HUES6 (cell line): ENCODE measurements at regions not wholly inside any gene's neighbourhood (a gene's known extent, or its start where the extent isn't known, plus 50 kb on each side); places are given as distances from the start of the nearest gene placed in this dataset.

Source experiments
- H3K27ac ChIP-seq: 2 replicates; pipeline ENCODE4 v1.7.0; 2013; ENCODE audit warnings: low read depth, mild to moderate bottlenecking, low read length, inconsistent platforms
- H3K27me3 ChIP-seq: 2 replicates; pipeline ENCODE4 v1.6.1; 2013; ENCODE audit warnings: low read length; ENCODE audit not compliant: control insufficient read depth, insufficient read depth
- H3K36me3 ChIP-seq: 2 replicates; pipeline ENCODE4 v1.6.1; 2013; ENCODE audit warnings: low read length; ENCODE audit not compliant: control insufficient read depth, insufficient read depth
- H3K4me1 ChIP-seq: 2 replicates; pipeline ENCODE4 v1.6.1; 2013; ENCODE audit warnings: low read length; ENCODE audit not compliant: control insufficient read depth, insufficient read depth
- H3K4me3 ChIP-seq: 2 replicates; pipeline ENCODE4 v1.5.1; 2013; ENCODE audit warnings: low read depth, low read length
- H3K9ac ChIP-seq: one replicate; pipeline ENCODE4 v1.6.1; 2013; ENCODE audit warnings: mild to moderate bottlenecking, low read length
- H3K9me3 ChIP-seq: 2 replicates; pipeline ENCODE4 v1.6.1; 2013; ENCODE audit warnings: low read depth, low read length; ENCODE audit not compliant: control insufficient read depth, insufficient read depth

DNA sequence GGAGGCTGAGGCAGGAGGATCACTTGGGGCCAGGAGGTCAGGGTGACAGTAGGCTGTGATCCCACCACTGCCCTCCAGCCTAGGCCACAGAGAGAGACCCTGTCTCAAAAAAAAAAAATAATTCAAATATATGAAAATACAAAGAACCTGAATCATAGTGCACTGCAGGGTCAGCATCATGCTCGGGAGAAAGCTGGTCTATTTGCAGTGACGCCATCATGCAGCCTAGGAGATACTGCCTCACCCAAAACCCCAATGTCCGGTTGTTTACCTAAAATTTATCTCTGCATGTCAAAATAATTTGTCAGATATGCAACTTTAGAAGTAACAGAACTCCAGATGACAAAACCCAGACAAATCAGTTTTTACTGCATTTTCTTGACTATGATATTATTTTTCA, 61.5 kb upstream of the ALKAL2 start:
- Histone ChIP-seq H3K4me3 (no peak overlapping the region), H3K4me1 (no peaks in the 10 kb centered on the region), H3K9me3 (no peaks in the 10 kb centered on the region), H3K36me3 (no peaks in the 10 kb centered on the region), H3K9ac (no peak overlapping the region), H3K27ac (no peak overlapping the region), H3K27me3 (no peaks in the 10 kb centered on the region)

DNA sequence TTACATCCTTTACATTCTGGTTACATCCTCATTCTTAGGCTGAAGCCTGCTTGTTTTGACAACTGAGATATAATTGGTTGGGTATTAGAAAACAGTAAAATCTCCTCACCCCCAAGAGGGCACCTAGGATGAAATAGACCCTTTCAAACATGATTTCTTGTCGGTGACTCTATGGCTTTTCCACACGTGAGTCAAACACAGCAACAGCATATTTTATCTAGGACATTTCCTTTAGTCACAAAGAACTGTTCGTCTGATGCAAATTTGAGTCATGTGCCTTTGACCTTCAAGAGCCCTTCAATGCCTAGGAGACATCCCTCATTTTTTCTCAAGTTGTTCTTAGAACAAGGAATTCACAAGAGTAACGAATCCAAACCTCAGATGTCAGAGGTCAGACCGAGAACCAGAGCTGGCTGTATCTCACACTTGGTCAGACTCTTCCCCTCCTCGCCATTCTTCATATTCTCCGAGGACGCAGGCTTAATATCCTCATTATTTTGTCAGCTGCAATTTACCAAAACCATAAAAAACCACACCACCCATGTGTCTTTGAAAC, 60.5 kb upstream of the ALKAL2 start:
- Histone ChIP-seq H3K9me3 (no peaks in the 10 kb centered on the region), H3K36me3 (no peaks in the 10 kb centered on the region), H3K27ac (no peak overlapping the region), H3K27me3 (no peaks in the 10 kb centered on the region), H3K4me3 (no peak overlapping the region), H3K4me1 (no peaks in the 10 kb centered on the region), H3K9ac (no peak overlapping the region)

DNA sequence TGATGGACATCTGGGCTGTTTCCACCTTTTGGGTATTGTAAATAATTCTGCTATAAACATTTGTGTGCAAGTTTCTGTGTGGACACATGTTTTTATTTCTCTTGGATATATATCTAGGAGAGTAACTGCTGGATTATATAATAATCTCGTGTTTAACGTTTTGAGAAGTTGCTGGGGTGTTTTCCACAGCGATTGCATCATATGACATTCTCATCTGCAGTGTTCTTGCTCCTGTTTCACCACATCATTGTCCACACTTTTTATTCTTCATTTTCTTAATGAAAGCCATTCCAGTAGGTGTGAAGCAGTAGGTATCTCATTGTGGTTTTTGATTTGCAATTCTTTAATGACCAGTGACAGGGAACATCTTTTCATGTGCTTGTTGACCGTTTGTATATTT, 56.9 kb upstream of the ALKAL2 start:
- H3K9me3 ChIP-seq, result peaks cover 3% of the 10 kb centered on the region
- H3K4me1 ChIP-seq, result 0 out of 2 replicates have a peak, but pooled peaks cover 3% of the 10 kb centered on the region
- H3K9ac ChIP-seq, result no peak overlapping the region
- H3K27ac ChIP-seq, result no peak overlapping the region
- no peak overlapping the region for H3K4me3 ChIP-seq
- no peaks in the 10 kb centered on the region for H3K27me3 ChIP-seq
- H3K36me3 ChIP-seq, result no peaks in the 10 kb centered on the region

DNA sequence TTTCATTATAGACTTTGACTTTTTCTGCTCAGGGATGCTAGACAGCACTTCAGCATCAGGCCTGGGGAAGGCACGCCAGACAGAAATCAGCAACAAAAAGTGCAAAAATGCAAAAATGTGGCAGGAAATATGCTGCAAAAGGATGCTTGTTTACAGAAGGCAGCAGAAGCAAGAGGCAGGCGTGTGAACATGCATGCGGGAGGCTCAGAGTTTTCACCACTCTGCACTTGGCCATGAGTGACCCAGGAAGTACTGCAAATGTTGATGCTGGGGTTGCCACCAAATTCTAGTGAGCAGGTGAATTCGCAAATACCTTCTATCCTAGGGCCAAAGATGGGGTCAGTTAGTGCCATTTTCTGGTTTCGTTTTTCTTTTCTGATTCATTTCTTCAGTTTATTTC, 55.5 kb upstream of the ALKAL2 start:
- Histone ChIP-seq H3K27me3 (no peaks in the 10 kb centered on the region), H3K9me3 (peaks cover 18% of the 10 kb centered on the region), H3K9ac (no peak overlapping the region), H3K36me3 (no peaks in the 10 kb centered on the region), H3K27ac (no peak overlapping the region), H3K4me3 (no peak overlapping the region), H3K4me1 (0 out of 2 replicates have a peak, but pooled peaks cover 3% of the 10 kb centered on the region)

DNA sequence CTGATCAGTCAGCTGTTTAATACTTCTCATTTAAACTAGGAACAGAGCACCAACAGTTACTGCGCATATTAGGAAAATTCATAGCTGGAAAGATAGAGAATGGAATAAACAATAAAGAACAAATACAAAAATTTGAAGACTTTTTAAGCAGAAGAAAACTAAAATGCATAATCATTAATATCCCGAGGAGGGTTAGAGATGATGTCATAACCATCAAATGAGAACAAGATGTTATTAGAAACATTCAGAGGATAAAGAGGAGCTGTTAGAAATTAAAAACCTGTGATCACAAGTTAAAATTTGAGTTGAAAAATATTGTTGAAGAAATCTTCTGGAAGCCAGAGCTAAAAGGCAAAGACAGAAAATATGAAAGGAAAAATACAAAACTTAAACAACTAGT, 54.0 kb upstream of the ALKAL2 start:
- Histone ChIP-seq H3K4me3 (no peak overlapping the region), H3K9ac (no peak overlapping the region), H3K36me3 (no peaks in the 10 kb centered on the region), H3K27ac (no peak overlapping the region), H3K4me1 (0 out of 2 replicates have a peak, but pooled peaks cover 3% of the 10 kb centered on the region), H3K9me3 (peaks cover 31% of the 10 kb centered on the region), H3K27me3 (no peaks in the 10 kb centered on the region)

DNA sequence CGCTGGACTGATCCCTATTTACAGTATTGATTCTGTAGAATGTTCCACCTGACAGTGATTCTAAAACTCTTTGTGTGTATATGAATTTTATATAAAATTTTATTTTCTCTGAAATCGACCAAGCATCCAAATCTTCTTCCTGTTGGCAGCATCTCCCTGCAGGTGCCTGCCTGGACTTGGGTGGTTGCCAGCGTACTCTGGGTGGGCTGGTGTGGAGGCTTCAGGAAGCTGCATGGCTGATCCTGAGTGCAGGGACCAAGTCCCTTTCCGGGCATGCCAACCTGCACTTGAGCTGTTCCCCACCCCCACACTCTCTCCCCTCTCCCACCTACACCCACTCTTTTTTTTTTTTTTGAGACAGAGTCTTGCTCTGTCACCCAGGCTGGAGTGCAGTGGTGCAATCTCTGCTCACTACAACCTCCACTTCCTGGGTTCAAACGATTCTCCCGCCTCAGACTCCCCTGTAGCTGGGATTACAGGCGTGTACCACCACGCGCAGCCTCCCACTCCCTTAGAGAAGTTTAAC, 53.2 kb upstream of the ALKAL2 start:
- no peak overlapping the region for H3K9ac ChIP-seq
- 0 out of 2 replicates have a peak, but pooled peaks cover 3% of the 10 kb centered on the region for H3K4me1 ChIP-seq
- H3K27me3 ChIP-seq, result no peaks in the 10 kb centered on the region
- no peak overlapping the region for H3K4me3 ChIP-seq
- H3K27ac ChIP-seq, result no peak overlapping the region
- H3K9me3 ChIP-seq, result peaks cover 39% of the 10 kb centered on the region
- no peaks in the 10 kb centered on the region for H3K36me3 ChIP-seq
